NB4 (cell line): ENCODE measurements at regions not wholly inside any gene's neighbourhood (a gene's known extent, or its start where the extent isn't known, plus 50 kb on each side); places are given as distances from the start of the nearest gene placed in this dataset.
"Not testable (repeated sequence)": the region's sequence is repeated elsewhere in the genome, so short reads cannot be mapped to it uniquely, and the experiment has no call there.

Source experiments
- TF ChIP-seq, protein P1 (sequence below): IDR thresholded peaks from one replicate; pipeline ENCODE4 v1.5.1; 2012; ENCODE audit warnings: low read depth, low read length
- TF ChIP-seq, protein P2 (sequence below): IDR thresholded peaks from 2 replicates; pipeline ENCODE4 v1.6.1; 2011; ENCODE audit warnings: low read depth, low read length

DNA sequence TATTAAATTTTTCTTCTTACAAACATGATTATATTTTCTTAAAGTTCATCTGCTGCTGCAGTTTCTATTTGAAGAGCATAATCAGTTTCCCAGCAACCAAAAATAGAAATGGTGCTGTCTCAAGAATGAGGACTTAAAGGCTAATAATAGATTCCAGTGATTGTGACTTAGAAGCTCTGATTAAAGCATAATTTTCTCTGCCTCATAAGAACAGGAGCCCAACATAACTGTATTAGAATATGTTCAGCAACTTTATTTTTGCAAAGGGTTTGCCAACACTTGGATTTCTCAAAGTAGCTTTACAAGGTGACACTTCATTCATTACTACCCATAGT, 227.9 kb downstream of the SPATA31A1 start:
- TF ChIP-seq, protein P1, sequence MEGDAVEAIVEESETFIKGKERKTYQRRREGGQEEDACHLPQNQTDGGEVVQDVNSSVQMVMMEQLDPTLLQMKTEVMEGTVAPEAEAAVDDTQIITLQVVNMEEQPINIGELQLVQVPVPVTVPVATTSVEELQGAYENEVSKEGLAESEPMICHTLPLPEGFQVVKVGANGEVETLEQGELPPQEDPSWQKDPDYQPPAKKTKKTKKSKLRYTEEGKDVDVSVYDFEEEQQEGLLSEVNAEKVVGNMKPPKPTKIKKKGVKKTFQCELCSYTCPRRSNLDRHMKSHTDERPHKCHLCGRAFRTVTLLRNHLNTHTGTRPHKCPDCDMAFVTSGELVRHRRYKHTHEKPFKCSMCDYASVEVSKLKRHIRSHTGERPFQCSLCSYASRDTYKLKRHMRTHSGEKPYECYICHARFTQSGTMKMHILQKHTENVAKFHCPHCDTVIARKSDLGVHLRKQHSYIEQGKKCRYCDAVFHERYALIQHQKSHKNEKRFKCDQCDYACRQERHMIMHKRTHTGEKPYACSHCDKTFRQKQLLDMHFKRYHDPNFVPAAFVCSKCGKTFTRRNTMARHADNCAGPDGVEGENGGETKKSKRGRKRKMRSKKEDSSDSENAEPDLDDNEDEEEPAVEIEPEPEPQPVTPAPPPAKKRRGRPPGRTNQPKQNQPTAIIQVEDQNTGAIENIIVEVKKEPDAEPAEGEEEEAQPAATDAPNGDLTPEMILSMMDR, result not testable (repeated sequence)
- TF ChIP-seq, protein P2, sequence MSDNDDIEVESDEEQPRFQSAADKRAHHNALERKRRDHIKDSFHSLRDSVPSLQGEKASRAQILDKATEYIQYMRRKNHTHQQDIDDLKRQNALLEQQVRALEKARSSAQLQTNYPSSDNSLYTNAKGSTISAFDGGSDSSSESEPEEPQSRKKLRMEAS, result not testable (repeated sequence)
